ENCODE measurements at regions not wholly inside any gene's neighbourhood (a gene's known extent, or its start where the extent isn't known, plus 50 kb on each side); places are given as distances from the start of the nearest gene placed in this dataset.

DNA sequence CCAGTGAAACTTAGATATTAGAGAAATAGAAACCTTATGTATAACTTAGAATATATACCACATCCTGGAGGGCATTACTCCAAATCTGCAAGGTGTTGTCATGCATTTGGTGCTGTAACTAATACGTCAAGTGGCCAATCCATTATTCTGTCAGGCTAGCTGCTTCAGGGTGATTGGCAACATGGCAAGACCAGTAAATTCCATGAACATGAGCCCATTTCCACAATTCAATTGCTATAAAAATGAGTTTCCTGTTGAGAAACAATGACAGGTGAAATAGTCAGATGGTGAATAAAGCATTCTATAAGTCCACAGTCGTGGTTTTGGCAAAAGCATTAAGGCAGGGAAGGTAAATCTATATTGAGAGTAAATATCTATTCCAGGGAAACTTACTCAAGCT lies 566.0 kb downstream of the ADGRL2 start:
- TF ChIP-seq, protein P1, sequence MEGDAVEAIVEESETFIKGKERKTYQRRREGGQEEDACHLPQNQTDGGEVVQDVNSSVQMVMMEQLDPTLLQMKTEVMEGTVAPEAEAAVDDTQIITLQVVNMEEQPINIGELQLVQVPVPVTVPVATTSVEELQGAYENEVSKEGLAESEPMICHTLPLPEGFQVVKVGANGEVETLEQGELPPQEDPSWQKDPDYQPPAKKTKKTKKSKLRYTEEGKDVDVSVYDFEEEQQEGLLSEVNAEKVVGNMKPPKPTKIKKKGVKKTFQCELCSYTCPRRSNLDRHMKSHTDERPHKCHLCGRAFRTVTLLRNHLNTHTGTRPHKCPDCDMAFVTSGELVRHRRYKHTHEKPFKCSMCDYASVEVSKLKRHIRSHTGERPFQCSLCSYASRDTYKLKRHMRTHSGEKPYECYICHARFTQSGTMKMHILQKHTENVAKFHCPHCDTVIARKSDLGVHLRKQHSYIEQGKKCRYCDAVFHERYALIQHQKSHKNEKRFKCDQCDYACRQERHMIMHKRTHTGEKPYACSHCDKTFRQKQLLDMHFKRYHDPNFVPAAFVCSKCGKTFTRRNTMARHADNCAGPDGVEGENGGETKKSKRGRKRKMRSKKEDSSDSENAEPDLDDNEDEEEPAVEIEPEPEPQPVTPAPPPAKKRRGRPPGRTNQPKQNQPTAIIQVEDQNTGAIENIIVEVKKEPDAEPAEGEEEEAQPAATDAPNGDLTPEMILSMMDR (IDR thresholded peaks at IDR 0.05) = no peak
- no peak for TF ChIP-seq POLR2A (IDR thresholded peaks at IDR 0.05)
